GM23338 (cell line): ENCODE measurements at regions not wholly inside any gene's neighbourhood (a gene's known extent, or its start where the extent isn't known, plus 50 kb on each side); places are given as distances from the start of the nearest gene placed in this dataset.

Experiments
- ATAC-seq: fragments of 200-7000 bp; cut with Tn5 transposase; 3 replicates; pipeline ENCODE4 v1.9.1; 2020
- DNase-seq: peaks from one replicate; pipeline ENCODE4 v3.0.0-alpha.2; 2015; ENCODE audit warnings: low spot score
- H2AFZ ChIP-seq: fragments of 200-600 bp; sonication (generic); 2 replicates; pipeline ENCODE4 v1.8.0; 2016; ENCODE audit warnings: antibody characterized with exemption, mild to moderate bottlenecking, moderate library complexity
- H3F3A ChIP-seq: fragments of 200-600 bp; sonication (generic); replicated peaks from 2 replicates; pipeline ENCODE4 v1.8.0; 2017; ENCODE audit warnings: antibody characterized with exemption, mixed run types, low read depth
- H3K27ac ChIP-seq: fragments of 200-600 bp; sonication (generic); 2 replicates; pipeline ENCODE4 v1.6.1; 2016; ENCODE audit warnings: low read depth
- H3K27me3 ChIP-seq: fragments of 200-600 bp; sonication (generic); 2 replicates; pipeline ENCODE4 v1.8.0; 2016; ENCODE audit warnings: mild to moderate bottlenecking, mixed run types, moderate library complexity; ENCODE audit not compliant: insufficient read depth
- H3K36me3 ChIP-seq: fragments of 200-600 bp; sonication (generic); 2 replicates; pipeline ENCODE4 v1.8.0; 2016; ENCODE audit warnings: mild to moderate bottlenecking; ENCODE audit not compliant: insufficient read depth
- H3K4me1 ChIP-seq: fragments of 200-600 bp; sonication (generic); 2 replicates; pipeline ENCODE4 v1.8.0; 2016; ENCODE audit warnings: mild to moderate bottlenecking, moderate library complexity; ENCODE audit not compliant: insufficient read depth
- H3K4me2 ChIP-seq: fragments of 200-600 bp; sonication (generic); 2 replicates; pipeline ENCODE4 v1.7.1; 2017; ENCODE audit warnings: mixed run types
- H3K4me3 ChIP-seq: fragments of 200-600 bp; sonication (generic); 2 replicates; pipeline ENCODE4 v1.6.1; 2016; ENCODE audit warnings: mixed run types
- H3K79me2 ChIP-seq: fragments of 200-600 bp; sonication (generic); replicated peaks from 2 replicates; pipeline ENCODE4 v1.8.0; 2017; ENCODE audit warnings: mild to moderate bottlenecking; ENCODE audit not compliant: insufficient read depth
- H3K9me2 ChIP-seq: fragments of 200-600 bp; sonication (generic); 2 replicates; pipeline ENCODE4 v1.8.0; 2017; ENCODE audit not compliant: insufficient read depth
- H4K20me1 ChIP-seq: fragments of 200-600 bp; sonication (generic); replicated peaks from 2 replicates; pipeline ENCODE4 v1.8.0; 2017; ENCODE audit warnings: mild to moderate bottlenecking; ENCODE audit not compliant: insufficient read depth
- H3K27ac Mint-ChIP-seq: 2 replicates; pipeline ENCODE4 v1.8.0; 2020; ENCODE audit warnings: inconsistent platforms, mild to moderate bottlenecking, moderate library complexity, mixed read lengths
- H3K27me3 Mint-ChIP-seq: 3 replicates; pipeline ENCODE4 v1.8.0; 2022; ENCODE audit warnings: low read depth, mild to moderate bottlenecking, moderate library complexity, mixed read lengths, inconsistent platforms; ENCODE audit not compliant: insufficient read depth, poor library complexity
- H3K36me3 Mint-ChIP-seq: 3 replicates; pipeline ENCODE4 v1.8.0; 2021; ENCODE audit warnings: low read depth, mild to moderate bottlenecking, inconsistent platforms, moderate library complexity, mixed read lengths
- H3K4me1 Mint-ChIP-seq: 3 replicates; pipeline ENCODE4 v1.8.0; 2020; ENCODE audit warnings: mild to moderate bottlenecking, inconsistent platforms, mixed read lengths
- H3K4me3 Mint-ChIP-seq: 3 replicates; pipeline ENCODE4 v1.8.0; 2021; ENCODE audit warnings: moderate library complexity, mild to moderate bottlenecking, inconsistent platforms, mixed read lengths
- H3K9me3 Mint-ChIP-seq: 3 replicates; pipeline ENCODE4 v1.8.0; 2020; ENCODE audit warnings: moderate library complexity, mild to moderate bottlenecking, inconsistent platforms, mixed read lengths
- CREB1 ChIP-seq: fragments of 250-450 bp; sonication (Bioruptor Pico); IDR thresholded peaks from 2 replicates; pipeline ENCODE4 v1.5.0; 2020; ENCODE audit warnings: low read depth, mild to moderate bottlenecking, moderate library complexity
- EZH2 ChIP-seq: fragments of 200-600 bp; sonication (generic); IDR thresholded peaks from one replicate; pipeline ENCODE4 v1.8.0; 2017; ENCODE audit warnings: antibody characterized with exemption, mild to moderate bottlenecking, low read depth; ENCODE audit not compliant: unreplicated experiment
- EZH2phosphoT487 ChIP-seq: fragments of 200-600 bp; sonication (generic); IDR thresholded peaks from one replicate; pipeline ENCODE4 v1.8.1; 2018; ENCODE audit warnings: antibody characterized with exemption; ENCODE audit not compliant: unreplicated experiment
- JUNB ChIP-seq: IDR thresholded peaks from one replicate; pipeline ENCODE4 v1.6.1; 2016; ENCODE audit warnings: antibody characterized with exemption; ENCODE audit not compliant: unreplicated experiment
- NANOG ChIP-seq: IDR thresholded peaks from 2 replicates; pipeline ENCODE4 v1.6.1; 2016; ENCODE audit warnings: antibody characterized with exemption, borderline replicate concordance
- POLR2AphosphoS5 ChIP-seq: IDR thresholded peaks from 2 replicates; pipeline ENCODE4 v1.6.1; 2016; ENCODE audit warnings: antibody characterized with exemption, low read depth
- STAT1 ChIP-seq: IDR thresholded peaks from one replicate; pipeline ENCODE4 v1.6.1; 2016; ENCODE audit warnings: antibody characterized with exemption; ENCODE audit not compliant: unreplicated experiment
- ZNF114 ChIP-seq: fragments of 250-450 bp; sonication (Bioruptor Pico); IDR thresholded peaks from 2 replicates; pipeline ENCODE4 v1.5.0; 2020; ENCODE audit warnings: mild to moderate bottlenecking, moderate library complexity
- ZNF331 ChIP-seq: fragments of 250-450 bp; sonication (Bioruptor Pico); IDR thresholded peaks from 2 replicates; pipeline ENCODE4 v1.5.0; 2020; ENCODE audit warnings: low read depth, mild to moderate bottlenecking, moderate library complexity
- TF ChIP-seq, protein P1 (sequence below), 2 experiments: fragments of 200-600 bp in 1 of 2; sonication (generic) in 1 of 2; conservative IDR thresholded peaks; 2 replicates each; pipeline versions ENCODE4 v1.5.1 to v1.6.1; 2016 to 2017; ENCODE audit warnings: antibody characterized with exemption in 2 of 2, low read depth in 2 of 2, mild to moderate bottlenecking in 2 of 2, moderate library complexity in 1 of 2
- TF ChIP-seq, protein P2 (sequence below): IDR thresholded peaks from one replicate; pipeline ENCODE4 v1.6.1; 2018; ENCODE audit warnings: antibody characterized with exemption; ENCODE audit not compliant: unreplicated experiment
- TF ChIP-seq, protein P3 (sequence below): IDR thresholded peaks from 2 replicates; pipeline ENCODE4 v1.6.1; 2016; ENCODE audit warnings: antibody characterized with exemption
- TF ChIP-seq, protein P4 (sequence below): fragments of 250-450 bp; sonication (Bioruptor Pico); IDR thresholded peaks from 2 replicates; pipeline ENCODE4 v1.5.0; 2020; ENCODE audit warnings: mild to moderate bottlenecking, moderate library complexity

DNA sequence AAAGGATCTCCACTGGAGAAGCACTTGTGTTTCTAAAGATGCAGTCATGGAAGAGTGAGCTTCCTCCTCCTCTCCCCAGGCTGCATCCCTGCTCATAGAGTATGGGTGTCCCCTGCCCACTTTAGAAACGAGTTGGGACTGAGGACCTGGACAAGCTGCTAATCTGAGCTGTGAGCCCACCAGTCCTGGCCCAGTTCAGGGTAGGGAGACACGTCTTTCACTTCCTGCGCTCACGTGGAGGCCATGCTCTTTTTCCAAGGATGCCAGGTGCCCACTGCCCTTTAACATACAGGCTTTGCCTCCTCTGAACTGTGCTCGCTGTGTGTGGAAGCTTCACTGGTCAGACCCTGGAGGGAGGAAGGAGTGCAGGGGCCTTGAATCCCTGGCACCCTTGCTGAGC is 316.3 kb downstream of the UACA start:
- Mint-ChIP-seq H3K9me3 (no peaks in the 10 kb centered on the region), H3K4me3 (no peak overlapping the region)
- no peak for ATAC-seq

More for the DNA sequence above, 316.3 kb downstream of the UACA start:
- no peaks in the 10 kb centered on the region for H3K36me3 ChIP-seq
- no peak overlapping the region for H3K4me2 ChIP-seq
- no peak overlapping the region for H3K27ac Mint-ChIP-seq
- peaks cover 15% of the 10 kb centered on the region for H3K4me1 ChIP-seq
- no peak for TF ChIP-seq EZH2phosphoT487
- TF ChIP-seq, protein P1, sequence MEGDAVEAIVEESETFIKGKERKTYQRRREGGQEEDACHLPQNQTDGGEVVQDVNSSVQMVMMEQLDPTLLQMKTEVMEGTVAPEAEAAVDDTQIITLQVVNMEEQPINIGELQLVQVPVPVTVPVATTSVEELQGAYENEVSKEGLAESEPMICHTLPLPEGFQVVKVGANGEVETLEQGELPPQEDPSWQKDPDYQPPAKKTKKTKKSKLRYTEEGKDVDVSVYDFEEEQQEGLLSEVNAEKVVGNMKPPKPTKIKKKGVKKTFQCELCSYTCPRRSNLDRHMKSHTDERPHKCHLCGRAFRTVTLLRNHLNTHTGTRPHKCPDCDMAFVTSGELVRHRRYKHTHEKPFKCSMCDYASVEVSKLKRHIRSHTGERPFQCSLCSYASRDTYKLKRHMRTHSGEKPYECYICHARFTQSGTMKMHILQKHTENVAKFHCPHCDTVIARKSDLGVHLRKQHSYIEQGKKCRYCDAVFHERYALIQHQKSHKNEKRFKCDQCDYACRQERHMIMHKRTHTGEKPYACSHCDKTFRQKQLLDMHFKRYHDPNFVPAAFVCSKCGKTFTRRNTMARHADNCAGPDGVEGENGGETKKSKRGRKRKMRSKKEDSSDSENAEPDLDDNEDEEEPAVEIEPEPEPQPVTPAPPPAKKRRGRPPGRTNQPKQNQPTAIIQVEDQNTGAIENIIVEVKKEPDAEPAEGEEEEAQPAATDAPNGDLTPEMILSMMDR (conservative IDR thresholded peaks at IDR 0.05; ENCODE audit: low read depth in 2 of 2): no peak
- TF ChIP-seq ZNF114: no peak
- no peak for TF ChIP-seq CREB1 (CRISPR knock-in tag)
- TF ChIP-seq, protein P2, sequence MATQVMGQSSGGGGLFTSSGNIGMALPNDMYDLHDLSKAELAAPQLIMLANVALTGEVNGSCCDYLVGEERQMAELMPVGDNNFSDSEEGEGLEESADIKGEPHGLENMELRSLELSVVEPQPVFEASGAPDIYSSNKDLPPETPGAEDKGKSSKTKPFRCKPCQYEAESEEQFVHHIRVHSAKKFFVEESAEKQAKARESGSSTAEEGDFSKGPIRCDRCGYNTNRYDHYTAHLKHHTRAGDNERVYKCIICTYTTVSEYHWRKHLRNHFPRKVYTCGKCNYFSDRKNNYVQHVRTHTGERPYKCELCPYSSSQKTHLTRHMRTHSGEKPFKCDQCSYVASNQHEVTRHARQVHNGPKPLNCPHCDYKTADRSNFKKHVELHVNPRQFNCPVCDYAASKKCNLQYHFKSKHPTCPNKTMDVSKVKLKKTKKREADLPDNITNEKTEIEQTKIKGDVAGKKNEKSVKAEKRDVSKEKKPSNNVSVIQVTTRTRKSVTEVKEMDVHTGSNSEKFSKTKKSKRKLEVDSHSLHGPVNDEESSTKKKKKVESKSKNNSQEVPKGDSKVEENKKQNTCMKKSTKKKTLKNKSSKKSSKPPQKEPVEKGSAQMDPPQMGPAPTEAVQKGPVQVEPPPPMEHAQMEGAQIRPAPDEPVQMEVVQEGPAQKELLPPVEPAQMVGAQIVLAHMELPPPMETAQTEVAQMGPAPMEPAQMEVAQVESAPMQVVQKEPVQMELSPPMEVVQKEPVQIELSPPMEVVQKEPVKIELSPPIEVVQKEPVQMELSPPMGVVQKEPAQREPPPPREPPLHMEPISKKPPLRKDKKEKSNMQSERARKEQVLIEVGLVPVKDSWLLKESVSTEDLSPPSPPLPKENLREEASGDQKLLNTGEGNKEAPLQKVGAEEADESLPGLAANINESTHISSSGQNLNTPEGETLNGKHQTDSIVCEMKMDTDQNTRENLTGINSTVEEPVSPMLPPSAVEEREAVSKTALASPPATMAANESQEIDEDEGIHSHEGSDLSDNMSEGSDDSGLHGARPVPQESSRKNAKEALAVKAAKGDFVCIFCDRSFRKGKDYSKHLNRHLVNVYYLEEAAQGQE: no peak
- TF ChIP-seq NANOG: no peak
- TF ChIP-seq, protein P3, sequence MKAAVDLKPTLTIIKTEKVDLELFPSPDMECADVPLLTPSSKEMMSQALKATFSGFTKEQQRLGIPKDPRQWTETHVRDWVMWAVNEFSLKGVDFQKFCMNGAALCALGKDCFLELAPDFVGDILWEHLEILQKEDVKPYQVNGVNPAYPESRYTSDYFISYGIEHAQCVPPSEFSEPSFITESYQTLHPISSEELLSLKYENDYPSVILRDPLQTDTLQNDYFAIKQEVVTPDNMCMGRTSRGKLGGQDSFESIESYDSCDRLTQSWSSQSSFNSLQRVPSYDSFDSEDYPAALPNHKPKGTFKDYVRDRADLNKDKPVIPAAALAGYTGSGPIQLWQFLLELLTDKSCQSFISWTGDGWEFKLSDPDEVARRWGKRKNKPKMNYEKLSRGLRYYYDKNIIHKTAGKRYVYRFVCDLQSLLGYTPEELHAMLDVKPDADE: no peak
- TF ChIP-seq, protein P4, sequence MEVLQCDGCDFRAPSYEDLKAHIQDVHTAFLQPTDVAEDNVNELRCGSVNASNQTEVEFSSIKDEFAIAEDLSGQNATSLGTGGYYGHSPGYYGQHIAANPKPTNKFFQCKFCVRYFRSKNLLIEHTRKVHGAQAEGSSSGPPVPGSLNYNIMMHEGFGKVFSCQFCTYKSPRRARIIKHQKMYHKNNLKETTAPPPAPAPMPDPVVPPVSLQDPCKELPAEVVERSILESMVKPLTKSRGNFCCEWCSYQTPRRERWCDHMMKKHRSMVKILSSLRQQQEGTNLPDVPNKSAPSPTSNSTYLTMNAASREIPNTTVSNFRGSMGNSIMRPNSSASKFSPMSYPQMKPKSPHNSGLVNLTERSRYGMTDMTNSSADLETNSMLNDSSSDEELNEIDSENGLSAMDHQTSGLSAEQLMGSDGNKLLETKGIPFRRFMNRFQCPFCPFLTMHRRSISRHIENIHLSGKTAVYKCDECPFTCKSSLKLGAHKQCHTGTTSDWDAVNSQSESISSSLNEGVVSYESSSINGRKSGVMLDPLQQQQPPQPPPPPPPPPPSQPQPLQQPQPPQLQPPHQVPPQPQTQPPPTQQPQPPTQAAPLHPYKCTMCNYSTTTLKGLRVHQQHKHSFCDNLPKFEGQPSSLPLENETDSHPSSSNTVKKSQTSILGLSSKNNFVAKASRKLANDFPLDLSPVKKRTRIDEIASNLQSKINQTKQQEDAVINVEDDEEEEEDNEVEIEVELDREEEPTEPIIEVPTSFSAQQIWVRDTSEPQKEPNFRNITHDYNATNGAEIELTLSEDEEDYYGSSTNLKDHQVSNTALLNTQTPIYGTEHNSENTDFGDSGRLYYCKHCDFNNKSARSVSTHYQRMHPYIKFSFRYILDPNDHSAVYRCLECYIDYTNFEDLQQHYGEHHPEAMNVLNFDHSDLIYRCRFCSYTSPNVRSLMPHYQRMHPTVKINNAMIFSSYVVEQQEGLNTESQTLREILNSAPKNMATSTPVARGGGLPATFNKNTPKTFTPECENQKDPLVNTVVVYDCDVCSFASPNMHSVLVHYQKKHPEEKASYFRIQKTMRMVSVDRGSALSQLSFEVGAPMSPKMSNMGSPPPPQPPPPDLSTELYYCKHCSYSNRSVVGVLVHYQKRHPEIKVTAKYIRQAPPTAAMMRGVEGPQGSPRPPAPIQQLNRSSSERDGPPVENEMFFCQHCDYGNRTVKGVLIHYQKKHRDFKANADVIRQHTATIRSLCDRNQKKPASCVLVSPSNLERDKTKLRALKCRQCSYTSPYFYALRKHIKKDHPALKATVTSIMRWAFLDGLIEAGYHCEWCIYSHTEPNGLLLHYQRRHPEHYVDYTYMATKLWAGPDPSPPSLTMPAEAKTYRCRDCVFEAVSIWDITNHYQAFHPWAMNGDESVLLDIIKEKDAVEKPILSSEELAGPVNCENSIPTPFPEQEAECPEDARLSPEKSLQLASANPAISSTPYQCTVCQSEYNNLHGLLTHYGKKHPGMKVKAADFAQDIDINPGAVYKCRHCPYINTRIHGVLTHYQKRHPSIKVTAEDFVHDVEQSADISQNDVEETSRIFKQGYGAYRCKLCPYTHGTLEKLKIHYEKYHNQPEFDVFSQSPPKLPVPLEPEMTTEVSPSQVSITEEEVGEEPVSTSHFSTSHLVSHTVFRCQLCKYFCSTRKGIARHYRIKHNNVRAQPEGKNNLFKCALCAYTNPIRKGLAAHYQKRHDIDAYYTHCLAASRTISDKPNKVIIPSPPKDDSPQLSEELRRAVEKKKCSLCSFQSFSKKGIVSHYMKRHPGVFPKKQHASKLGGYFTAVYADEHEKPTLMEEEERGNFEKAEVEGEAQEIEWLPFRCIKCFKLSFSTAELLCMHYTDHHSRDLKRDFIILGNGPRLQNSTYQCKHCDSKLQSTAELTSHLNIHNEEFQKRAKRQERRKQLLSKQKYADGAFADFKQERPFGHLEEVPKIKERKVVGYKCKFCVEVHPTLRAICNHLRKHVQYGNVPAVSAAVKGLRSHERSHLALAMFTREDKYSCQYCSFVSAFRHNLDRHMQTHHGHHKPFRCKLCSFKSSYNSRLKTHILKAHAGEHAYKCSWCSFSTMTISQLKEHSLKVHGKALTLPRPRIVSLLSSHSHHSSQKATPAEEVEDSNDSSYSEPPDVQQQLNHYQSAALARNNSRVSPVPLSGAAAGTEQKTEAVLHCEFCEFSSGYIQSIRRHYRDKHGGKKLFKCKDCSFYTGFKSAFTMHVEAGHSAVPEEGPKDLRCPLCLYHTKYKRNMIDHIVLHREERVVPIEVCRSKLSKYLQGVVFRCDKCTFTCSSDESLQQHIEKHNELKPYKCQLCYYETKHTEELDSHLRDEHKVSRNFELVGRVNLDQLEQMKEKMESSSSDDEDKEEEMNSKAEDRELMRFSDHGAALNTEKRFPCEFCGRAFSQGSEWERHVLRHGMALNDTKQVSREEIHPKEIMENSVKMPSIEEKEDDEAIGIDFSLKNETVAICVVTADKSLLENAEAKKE: no peak
- TF ChIP-seq POLR2AphosphoS5: no peak
- TF ChIP-seq ZNF331 (CRISPR knock-in tag): no peak
- no peak for TF ChIP-seq JUNB
- TF ChIP-seq EZH2: no peak
- TF ChIP-seq STAT1: no peak
- no peaks in the 10 kb centered on the region for H3F3A ChIP-seq
- no peaks in the 10 kb centered on the region for H3K27me3 ChIP-seq
- H3K4me1 Mint-ChIP-seq: peaks cover 27% of the 10 kb centered on the region
- H4K20me1 ChIP-seq: no peaks in the 10 kb centered on the region
- no peak for DNase-seq
- H3K79me2 ChIP-seq: no peaks in the 10 kb centered on the region
- no peak overlapping the region for H2AFZ ChIP-seq
- peaks cover 22% of the 10 kb centered on the region for H3K27me3 Mint-ChIP-seq
- no peaks in the 10 kb centered on the region; the same call in 2 of the 3 replicates for H3K36me3 Mint-ChIP-seq
- no peaks in the 10 kb centered on the region for H3K9me2 ChIP-seq
- H3K27ac ChIP-seq: no peak overlapping the region
- H3K4me3 ChIP-seq: no peak overlapping the region
